SK-MEL-5 (cell line): ENCODE measurements at regions not wholly inside any gene's neighbourhood (a gene's known extent, or its start where the extent isn't known, plus 50 kb on each side); places are given as distances from the start of the nearest gene placed in this dataset.
"Not testable (repeated sequence)": the region's sequence is repeated elsewhere in the genome, so short reads cannot be mapped to it uniquely, and the experiment has no call there.

Experiments used
- DNase-seq: peaks from one replicate; pipeline ENCODE4 v3.0.0-alpha.2; 2016; ENCODE audit warnings: low read depth, low spot score
- in situ Hi-C: cut with HindIII; loops from 2 replicates; pipeline ENCODE4 v1.10.0; 2016; ENCODE audit warnings: low sequenced_read_pairs, high pct_unique_total_duplicates, low pct_unique_long_range_greater_than_20kb

- DNase-seq, result no peak
- in situ Hi-C loops, result no loop called here
Observed at GRCh38 chr14:59107819-59108218, 80.6 kb upstream of the DAAM1 start.

DNA sequence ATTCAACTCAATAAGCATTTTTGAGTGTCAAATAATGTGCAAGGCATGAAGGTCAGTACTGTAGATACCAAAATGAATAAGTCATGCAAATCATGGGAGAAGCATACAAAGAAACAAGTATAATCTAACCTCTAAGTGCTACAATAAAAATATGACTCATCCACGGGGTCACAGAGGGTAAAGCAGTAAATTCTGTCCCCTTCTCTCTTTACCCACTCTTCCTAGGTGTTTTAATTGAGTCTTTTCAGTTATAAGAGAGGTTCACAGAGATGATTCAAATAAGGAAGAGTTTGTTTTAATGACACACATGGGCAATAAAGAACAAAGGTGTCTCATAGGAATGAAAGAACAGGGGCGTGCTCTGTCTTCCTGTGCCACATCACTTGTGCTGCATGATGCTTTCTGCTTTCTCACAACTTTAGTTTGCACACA, 71.5 kb upstream of the DAAM1 start:
- peak; percentile 79 for DNase-seq
- in situ Hi-C loops, result no loop called here

DNA sequence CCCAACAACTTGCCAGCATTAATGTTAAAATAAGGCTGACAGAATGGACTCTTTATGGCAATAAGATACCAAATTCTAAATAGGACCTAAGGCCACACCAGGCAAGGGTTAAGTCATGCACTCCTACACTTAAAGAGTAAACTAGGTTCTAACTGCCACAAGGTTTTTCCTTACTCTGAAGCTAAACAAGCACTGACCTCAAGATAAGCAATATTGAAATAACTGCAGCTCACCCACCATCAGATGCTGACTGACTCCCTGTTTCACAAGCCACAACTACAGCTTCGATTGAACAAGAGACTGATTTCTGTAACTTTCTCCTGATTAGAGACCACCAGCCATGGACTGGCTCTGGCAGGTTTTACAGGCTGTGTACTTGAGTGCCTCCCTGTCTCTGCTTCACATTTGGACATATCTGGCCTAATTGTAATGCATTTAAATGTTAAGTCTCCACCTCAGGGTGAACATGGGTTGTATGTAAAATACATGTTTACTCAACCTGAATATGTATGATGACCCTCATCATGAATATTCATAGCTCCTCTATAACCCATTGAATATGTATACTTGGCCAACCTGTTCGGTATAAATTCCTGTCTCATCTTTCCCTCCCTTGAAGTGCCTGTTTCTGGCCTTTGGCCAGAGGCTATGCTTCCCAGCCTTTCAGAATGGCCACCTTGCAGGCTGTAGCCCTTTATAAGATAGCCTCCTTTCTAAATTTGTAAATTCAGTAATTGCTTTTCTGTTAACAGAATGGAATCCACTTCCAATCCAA, 70.5 kb upstream of the DAAM1 start:
- no peak for DNase-seq
- in situ Hi-C loops, result no loop called here

DNA sequence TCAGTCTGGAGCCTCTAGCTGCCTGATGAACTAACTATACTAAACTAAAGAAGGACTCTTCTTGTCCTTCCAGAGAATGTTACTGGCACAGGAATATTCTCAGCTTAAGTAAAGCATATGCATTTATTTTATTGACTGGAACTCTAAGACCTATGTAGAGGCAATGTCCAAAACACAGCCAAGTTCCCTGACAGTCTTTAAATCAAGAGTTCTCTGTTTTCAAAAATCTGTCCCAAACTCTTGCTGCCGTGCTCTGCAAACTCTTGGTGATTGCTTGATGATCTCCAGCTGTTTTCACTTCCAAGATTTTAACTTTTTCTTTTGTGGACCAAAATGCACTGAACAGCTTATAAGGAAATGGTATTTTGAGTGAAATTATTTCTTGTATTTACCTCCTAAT, 67.5 kb upstream of the DAAM1 start:
- in situ Hi-C loops, result no loop called here
- no peak for DNase-seq

GRCh38 chr14:59123531-59123930, 64.9 kb upstream of the DAAM1 start:
- in situ Hi-C loops, result no loop called here
- no peak for DNase-seq

- in situ Hi-C loops, result no loop called here
- peak; percentile 42 for DNase-seq
Observed at GRCh38 chr14:59123975-59124374, 64.5 kb upstream of the DAAM1 start.

DNA sequence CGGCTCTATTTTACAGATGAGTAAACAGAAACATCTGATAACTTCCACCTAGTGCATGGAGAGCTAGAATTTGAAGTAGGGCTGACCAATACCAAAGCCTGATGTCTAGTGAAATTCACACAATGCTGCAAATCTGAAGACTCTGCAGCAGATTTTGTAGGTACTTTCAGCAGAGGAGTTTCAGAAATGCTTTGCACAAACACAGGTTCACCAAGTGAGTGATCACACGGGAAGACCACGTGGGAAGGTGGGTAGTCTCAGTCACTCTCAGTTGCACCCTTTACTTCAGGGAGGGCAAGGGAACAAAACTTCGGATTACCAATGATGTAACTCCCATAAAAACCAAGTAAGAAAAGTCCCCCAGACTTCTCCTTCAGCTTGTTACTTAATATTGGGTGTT, 63.3 kb upstream of the DAAM1 start:
- DNase-seq, result no peak
- in situ Hi-C loops, result no loop called here

DNA sequence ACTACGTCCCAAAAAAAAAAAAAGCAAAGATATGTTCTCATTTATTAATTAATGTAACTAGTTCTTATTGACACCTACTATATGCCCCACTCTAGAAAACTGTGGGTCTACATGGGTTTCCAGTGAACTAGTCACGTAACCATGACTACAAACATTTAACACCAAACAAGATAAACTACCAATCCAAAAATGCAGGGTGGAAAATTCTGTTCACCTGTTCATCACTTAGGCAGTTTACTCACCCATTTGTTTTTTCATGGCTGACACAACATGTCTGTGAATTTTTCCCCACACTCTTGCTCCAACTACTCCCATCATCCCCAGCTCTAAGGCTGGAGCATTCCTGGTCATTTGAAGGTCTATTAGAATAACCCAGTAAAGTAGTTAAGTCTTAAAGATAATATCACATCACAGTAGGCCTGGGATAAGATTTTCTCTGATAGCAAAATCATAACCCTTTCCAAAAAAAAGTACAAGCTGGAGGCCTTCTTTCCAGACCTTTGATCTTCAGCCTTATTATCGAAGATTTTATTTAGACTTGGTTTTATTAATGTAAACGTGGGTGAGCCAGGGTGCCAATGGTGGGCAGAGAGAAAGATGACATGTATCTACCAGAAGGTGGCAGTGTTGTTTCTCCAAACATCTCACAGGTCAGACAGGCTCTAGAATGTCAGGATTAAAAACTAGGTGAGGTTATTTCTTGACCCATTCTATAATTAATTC, 61.6 kb upstream of the DAAM1 start:
- in situ Hi-C loops, result no loop called here
- peak; percentile 71 for DNase-seq

DNA sequence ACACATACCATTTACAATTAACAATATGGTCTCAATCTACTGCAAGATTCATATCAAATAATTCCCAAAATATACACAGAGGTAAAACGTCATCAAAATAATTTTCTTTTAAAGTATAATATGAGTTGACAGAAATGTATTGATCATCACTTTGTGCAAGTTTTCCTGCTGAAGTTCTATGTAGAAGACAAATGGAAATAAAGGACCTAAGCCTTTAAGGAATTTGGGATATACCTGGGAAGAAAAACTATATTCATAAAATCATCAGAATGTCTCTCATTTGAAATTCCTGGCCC, 61.1 kb upstream of the DAAM1 start:
- no peak for DNase-seq
- in situ Hi-C loops, result no loop called here

- in situ Hi-C loops, result no loop called here
Observed at GRCh38 chr14:59130462-59130861, 58.0 kb upstream of the DAAM1 start.

GRCh38 chr14:59131938-59132795, 56.3 kb upstream of the DAAM1 start:
- in situ Hi-C loops, result no loop called here
- DNase-seq, result no peak

More at GRCh38 chr14:59130462-59130861, 58.0 kb upstream of the DAAM1 start:
- DNase-seq, result no peak

DNA sequence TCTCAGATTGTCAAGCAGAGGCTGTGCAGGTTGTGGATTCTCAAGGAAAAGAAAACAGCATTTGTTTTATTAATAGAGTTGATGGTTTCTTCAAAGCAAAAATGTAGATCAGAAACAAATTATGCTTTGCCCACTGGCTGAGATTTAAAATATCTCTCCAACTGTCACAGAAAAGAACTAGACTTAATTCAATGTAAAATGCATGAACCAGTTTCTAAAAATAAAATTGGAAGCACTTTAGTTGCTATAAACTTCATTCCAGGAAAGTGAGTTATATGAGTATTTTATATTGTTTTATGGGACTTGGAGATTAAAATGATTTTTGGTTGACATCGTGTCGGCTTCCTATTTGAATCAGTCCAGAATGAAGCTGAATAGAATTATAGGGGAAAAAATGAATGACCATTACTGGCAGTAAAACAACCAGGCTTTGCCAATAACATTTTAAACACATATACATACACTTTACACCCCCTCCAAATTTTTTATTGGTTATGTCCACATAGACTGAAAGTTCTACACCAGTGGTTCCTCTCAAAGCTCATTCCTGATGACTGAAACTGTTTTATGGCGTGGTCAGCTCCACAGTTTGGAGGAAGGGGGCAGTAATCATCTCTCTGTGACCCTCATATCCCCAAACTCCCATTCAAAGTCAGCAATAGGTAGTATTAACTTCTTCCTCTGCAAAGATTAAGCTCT, 55.5 kb upstream of the DAAM1 start:
- DNase-seq, result peak; percentile 43
- in situ Hi-C loops, result no loop called here

DNA sequence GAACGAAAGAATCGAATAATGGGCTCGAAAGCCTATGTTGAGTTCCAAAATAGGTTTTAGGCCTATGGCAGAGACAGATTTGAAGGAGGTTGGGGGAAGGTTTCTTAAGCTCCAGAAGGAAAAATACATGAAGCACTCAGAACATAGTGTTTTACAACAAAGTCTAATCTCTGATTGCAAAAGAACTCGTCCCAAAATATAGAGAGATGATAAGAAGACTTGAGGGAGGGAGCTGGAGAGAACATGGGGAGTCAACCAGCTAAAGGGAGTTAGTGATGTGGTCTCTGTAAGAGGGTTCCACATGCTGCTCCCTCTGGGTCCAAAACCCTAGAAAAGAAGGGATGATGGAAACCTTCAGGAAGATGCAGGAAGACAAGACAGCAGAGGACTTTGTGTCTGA, 54.8 kb upstream of the DAAM1 start:
- DNase-seq, result no peak
- in situ Hi-C loops, result no loop called here

- in situ Hi-C loops, result no loop called here
Observed at GRCh38 chr14:59134307-59134706, 54.2 kb upstream of the DAAM1 start.

DNA sequence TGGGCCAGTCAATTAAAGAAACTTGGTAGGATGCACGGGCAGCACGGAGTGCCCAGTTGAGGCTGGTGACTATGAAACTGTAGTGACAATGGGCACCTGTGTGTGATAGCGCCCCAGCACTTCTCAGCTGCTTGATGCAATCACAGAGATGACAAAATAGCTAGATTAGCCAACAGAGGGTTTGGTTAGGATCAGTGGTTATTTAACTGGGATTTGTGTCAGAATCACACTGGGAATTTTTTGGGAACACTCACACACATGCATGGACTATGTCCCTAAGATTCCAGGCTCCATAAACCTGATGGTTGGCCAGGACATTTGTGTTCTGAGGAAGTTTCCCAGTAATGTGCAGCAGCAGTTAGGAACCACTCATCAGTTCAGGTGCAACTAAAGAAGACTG, 51.2 kb upstream of the DAAM1 start:
- in situ Hi-C loops, result no loop called here
- no peak for DNase-seq

More at GRCh38 chr14:59134307-59134706, 54.2 kb upstream of the DAAM1 start:
- DNase-seq, result no peak

GRCh38 chr14:59138576-59138975, 49.9 kb upstream of the DAAM1 start:
- in situ Hi-C loops, result not testable (repeated sequence)

More at GRCh38 chr14:59138576-59138975, 49.9 kb upstream of the DAAM1 start:
- DNase-seq, result not testable (repeated sequence)
